ENCODE measurements at regions not wholly inside any gene's neighbourhood (a gene's known extent, or its start where the extent isn't known, plus 50 kb on each side); places are given as distances from the start of the nearest gene placed in this dataset.
"Not testable (repeated sequence)": the region's sequence is repeated elsewhere in the genome, so short reads cannot be mapped to it uniquely, and the experiment has no call there.

DNA sequence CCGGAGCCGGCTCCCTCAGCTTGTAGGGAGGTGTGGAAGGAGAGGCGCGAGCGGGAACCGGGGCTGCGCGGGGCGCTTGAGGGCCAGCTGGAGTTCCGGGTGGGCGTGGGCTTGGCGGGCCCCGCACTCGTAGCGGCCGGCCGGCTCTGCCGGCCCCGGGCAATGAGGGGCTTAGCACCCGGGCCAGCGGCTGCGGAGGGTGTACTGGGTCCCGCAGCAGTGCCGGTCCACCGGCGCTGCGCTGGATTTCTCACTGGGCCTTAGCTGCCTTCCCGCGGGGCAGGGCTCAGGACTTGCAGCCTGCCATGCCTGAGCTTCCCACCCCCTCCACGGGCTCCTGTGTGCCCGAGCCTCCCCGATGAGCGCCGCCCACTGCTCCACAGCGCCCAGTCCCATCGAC lies 404.3 kb downstream of the ZBBX start:
- not testable (repeated sequence) for DNase-seq

DNA sequence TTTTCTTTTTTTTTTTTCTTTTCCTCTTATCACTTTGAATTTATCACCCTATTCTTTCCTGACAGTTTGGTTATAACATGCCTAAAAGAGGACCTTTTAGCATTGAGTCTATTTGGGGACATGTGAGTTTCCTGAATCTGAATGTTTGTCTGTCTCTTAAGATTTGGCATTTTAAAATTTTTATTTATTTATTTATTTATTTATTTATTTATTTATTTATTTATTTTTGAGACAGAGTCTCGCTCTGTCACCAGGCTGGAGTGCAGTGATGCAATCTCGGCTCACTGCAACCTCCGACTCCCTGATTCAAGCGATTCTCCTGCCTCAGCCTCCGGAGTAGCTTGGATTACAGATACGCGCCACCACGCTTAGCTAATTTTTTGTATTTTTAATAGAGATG lies 412.4 kb downstream of the ZBBX start:
- DNase-seq: not testable (repeated sequence)

DNA sequence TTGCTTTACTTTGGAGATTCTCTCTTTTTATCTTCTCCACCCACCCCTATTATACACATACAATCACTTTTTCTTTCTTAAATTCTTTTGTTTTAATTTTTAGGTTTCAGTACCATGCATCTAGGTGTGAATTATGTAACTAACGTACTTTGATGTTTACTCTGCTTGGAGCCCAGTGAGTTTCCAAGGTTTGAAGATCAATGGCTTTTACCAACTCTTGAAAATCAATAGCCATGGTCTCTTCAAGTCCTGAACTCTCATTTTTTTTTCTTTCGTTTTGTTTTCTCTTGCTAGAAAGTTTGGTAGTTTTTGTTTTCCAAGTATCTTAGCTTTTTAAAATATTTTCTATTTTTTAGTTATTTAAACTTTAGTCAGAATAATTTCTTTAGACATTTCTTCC lies 417.2 kb downstream of the ZBBX start:
- no peak for DNase-seq

DNA sequence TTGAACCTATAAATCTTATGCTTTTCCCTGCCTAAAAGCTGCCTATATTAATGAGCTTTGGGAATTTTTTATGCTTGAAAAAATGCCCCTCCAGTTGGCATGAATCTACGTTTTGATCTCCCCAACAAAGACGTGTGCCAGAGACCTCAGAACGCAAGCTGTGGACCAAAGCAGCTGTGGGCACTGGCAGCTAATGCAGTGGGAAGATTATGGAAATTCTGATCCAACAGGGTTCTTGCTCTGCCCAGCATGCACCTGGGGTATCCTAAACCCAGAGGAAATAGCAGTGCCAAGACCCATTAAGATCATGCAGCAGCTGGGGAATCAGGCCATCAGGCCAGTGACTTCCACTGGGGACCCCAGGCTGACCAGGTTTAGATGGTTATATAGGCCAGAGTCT lies 423.0 kb downstream of the ZBBX start:
- DNase-seq: no peak

DNA sequence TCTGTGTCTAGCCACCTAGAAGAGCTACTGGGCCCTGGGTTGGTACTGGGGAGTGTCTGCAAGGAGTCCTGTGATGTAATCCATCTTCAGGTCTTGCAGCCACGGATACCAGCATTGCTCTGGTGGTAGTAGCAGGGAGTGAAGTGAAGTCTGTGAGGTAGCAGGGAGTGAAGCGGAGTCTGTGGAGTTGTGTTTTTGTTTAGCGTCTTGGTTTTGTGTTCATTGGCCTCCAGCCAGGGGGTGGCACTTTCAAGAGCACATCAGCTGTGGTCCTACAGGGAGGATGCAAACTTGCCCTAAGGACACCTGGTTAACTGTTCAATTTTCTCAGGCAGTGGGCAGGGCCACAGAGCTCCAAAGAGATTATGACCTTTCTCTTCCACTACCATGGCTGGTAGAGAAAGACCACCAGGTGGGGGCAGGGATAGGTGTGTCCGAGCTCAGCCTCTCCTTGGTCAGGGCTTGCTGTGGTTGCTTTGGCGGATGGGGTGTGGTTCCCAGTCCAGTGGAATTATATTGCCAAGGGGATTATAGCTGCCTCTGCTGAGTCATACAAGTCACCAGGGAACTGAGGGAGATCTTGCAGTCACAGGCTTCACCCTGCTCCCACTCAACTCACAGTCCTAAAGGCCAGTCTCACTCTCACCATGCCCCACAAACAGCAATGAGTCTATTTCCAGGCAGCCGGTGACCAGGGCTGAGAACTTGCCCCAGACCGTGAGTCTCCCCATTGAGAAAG lies 424.7 kb downstream of the ZBBX start:
- DNase-seq: no peak

DNA sequence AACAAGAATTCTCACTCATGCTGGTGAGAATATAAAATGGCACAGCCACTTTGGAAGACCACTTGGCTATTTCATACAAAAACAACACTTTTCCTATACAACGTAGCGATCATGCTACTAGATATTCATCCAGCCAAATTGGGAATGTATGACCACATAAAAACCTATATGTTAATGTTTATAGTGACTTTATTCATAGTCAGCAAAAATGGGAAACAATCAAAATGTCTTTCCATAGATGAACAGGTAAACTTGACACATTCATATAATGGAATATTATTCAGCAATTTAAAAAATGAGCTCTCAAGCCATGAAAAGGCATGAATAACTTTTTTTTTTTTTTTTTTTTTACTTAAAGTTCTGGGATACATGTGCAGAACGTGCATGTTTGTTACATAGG lies 445.2 kb downstream of the ZBBX start:
- DNase-seq: no peak

DNA sequence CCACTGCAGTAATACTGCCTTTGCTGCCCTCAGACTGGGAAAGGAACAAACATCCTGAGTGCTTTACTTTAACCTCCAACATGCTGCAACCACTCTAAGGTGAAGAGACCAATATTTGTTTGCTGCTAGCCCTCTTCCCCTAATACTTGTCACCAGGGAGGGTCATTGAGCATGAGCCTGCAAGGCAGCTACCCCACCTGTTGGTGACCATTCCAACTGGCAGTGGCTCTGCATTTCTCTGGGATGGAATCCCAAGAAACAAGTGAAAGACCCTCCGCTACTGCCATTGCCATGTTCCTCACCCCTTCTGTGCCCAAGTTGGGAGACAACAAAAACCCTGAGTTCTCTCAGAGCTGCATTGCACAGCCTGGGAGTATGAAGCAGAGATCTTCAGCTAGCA lies 462.7 kb downstream of the ZBBX start:
- no peak for DNase-seq

DNA sequence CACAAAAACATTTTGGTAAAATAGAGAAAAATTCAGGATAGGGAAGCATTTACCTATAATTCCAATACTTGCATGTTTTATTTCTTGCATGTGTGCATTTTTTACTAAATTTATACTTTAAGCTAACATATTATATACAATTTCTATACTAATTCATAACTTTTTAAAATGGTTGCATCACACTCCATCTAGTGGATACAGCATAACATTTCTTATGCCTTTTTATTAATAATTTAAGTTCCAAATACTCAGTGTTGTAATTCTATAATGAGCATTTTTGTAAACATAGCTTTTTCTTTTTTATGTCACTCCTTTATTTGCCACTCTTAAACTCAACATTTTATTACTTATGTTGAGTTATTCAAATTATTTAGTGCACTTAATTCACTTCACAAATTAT lies 477.7 kb downstream of the ZBBX start:
- no peak for DNase-seq

DNA sequence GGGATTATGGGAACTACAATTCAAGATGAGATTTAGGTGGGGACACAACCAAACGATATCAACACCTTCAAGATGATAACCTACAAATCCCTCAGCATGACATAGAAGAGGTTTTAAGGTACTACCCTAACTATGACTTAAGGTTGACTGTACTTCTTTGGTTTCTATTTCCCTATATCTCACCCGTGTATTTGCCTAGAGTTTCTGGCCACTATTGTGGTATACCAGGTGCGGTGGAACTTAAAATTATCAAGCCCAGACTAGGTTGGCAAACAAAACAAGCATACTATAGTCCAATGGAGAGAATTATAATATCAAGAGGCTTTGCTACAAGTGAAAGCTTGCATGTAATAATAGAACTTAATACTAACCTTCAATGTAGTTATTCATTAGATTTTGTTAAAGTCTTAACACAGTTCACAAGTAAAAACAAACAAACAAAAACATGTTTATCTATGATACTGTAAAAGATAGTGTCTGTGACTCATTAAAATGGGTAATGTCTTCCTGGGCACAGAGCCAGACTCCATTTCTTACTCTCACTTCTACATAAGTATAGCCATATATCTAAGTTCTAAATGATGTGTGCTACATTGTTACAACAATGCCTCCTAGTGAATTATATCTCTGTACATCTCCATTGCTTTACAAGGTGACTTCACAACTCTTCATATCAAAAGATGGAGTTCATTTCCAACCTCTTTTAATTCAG lies 479.1 kb downstream of the ZBBX start:
- peak; percentile 16 for DNase-seq

DNA sequence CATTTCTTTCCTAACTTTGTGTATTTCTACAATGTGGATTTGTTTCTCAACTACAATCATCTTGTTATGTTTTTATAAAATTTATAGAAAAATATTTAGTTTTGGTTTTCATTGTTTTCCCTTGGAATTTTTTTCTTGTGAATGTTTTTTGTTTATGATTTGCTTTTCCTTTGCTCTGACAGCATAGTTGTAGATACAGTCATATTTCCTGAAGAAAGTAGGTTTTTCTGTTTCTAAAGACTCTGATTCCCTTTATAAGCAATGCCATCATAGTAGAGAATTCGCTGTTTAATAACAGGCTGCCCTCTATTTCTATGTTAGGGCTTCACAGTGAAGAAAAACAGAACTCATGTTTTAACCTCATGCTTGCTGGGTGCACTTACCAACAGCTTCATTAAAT lies 482.3 kb downstream of the ZBBX start:
- no peak for DNase-seq

DNA sequence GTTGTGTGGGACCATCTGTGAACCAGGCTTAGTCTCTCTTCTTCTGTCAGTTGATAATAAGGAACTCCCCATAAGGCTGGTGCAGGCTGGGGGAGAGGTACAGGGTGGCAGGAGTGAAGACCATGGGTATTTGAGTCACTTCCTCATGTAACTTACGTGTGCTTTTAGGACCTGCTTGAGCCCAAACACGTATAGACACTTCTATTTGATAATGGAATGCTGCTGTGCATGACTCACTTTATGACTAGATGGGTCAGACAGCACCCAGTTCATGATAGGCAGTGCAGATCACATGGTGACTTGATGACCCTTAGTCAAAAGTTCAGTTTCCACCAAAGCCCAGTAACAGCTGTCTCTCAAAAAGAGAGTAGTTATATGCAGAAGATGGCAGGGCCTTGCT lies 490.9 kb downstream of the ZBBX start:
- DNase-seq: no peak

DNA sequence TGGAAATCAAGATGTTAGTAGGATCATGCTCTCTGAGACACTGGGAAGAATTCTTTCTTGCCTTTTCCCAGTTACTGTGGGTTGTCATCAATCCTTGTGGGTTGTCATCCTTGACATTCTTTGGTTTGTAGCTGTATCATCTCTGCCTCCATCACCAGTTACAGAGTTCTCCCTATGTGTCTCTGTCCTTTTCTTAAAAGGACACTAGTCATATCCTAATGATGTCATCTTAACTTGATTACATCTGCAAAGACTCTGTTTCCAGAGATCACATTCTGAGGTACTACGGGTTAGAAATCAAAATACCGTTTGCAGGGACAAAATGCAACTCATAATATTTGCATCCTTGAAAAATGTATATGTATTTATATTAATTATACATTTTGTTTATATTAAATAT lies 500.4 kb downstream of the ZBBX start:
- no peak for DNase-seq

DNA sequence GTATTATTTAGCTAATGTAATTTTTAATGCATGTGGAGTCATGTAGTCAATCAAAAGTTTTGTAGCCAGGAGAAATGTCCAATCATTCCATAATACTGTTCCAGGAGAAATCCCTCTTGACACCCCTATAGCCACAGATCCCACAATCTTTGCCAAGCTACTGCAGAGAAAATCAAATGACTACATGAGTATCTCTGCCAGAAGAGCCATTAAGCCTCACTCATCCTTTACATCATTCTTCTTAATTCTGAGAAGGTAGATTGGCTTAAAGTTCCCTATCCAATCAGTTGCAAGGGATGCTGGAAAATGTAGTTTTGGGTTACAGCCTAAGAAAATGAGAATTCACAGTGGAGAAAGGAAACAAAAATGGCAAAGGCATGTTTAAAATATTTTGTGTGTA lies 502.1 kb downstream of the ZBBX start:
- DNase-seq: no peak

DNA sequence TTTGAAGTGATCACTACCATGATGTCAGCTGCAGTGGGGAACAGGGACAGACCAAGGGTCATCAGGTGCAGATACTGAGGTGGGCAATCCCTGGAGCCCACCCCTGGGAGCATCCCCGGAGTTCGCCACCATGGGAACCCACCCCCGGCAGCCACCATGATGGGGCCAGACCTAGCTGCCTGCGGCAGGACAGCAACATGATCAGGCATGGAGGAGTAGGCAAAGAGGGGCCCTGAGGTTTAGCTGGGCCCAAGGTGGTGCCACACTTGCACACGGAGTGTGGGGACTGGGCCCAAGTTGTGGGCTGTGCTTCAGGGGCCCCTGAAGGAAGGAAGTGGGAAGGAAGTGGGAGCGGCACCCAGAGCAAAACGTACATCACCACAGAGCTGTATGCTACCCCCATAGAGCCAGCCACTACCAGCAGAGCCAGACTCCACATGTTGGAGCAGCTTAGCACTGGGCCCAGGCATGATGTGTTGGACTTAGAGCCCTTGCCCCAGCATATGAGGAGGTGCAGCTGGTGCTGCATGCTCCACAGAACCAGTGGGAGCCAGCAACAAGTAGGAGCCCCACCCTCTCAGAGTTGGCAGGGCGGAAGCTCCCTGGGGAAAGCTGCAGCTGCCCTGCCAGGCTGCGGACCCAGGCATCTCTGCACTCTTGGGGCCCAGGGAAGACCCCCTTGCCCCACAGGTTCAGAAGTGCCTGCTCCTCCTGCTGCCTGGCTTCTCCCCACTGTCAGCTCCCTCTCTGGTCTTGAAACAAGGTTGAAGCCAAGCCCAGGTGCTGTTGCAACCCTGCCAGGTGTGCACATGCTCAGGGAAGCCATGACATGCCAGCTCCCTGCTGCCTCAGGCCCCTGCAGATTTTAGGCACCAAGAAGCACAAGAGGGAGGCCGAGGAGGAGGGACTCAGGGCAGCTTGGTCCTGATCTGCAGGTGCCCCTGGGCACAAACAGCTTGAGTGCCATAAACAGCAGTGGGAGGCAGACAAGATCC lies 515.3 kb downstream of the ZBBX start:
- no peak for DNase-seq

DNA sequence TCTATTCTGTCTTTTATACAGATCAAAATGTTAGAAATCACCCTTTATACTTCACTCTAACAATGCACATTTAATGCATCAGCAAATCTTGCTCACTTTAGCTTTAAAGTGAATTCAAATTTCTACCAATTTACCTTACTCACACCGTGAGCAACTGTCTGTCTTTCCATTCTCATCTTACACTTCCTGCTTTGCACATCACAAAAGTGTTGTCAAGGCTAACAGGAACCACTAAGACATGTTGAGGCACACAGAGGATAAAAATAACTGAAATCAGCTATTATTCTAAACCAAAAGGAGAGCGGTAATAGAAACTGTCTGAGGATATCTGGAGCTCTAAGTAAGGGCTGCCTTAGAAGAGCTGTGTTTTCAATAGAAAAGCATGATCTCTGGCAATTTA lies 519.9 kb downstream of the ZBBX start:
- DNase-seq: no peak

DNA sequence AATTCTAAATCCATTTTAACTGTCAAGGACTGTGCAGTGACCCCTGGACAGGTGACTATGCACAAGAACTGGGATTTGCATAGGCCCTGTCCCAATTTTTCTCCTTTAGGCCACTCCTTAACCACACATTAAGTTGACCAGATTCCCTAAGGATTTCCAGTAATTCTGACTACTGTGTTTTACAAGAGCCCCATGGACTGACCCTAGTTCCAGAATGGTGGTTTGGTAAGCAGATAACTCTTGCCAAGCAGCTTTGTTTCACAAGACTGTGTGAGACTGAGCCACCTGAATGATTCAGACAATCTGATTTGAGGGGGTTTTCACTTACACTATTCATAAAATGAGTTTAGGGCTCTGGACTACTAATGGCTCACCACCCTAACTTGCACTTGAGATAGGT lies 535.8 kb downstream of the ZBBX start:
- DNase-seq: no peak

DNA sequence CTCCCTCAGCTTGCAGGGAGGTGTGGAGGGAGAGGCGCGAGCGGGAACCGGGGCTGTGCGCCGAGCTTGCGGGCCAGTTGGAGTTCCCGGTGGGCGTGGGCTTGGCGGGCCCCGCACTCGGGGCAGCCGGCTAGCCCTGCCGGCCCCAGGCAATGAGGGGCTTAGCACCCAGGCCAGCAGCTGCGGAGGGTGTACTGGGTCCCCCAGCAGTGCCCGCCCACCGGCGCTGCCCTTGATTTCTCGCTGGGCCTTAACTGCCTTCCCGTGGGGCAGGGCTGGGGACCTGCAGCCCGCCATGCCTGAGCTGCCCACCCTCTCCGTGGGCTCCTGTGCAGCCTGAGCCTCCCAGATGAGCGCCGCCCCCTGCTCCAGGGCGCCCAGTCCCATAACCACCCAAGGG lies 537.3 kb downstream of the ZBBX start:
- DNase-seq: not testable (repeated sequence)

DNA sequence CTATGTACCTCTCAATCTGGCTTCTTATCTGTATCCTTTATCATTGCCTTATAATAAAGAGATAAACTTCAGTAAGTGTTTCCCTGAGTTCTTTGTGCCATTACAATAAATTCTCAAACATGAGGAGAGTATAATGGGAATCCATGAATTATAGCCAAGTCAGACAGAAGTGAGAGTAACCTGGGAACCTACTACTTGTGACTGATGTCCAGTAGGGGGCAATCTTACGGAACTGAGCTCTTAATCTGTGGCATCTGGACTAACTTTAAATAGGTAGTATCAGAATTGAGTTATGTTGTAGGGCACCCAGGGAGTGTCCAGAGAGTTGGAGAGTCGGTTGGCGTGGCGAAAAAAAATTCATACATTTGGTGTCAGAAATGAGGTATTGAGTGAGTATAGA lies 542.6 kb downstream of the ZBBX start:
- DNase-seq: peak; percentile 59

DNA sequence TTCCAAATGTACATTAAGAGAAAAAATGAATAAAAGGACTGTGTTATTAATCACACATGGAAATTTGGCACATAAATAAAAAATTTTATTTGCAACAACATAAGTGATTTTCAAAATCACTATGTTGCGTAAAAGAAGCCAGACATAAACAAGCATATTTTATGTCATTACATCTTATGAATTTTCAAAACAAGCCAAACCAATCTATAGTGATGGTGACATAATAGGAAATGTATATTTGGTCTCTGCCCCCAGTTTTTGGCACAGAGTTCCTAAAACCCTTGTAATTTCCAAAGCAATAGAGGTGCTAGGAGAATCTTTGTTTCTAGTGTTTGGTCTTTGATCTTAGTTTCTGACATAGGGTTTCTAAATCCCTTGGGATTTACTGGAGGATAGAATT lies 543.3 kb downstream of the ZBBX start:
- DNase-seq: no peak

DNA sequence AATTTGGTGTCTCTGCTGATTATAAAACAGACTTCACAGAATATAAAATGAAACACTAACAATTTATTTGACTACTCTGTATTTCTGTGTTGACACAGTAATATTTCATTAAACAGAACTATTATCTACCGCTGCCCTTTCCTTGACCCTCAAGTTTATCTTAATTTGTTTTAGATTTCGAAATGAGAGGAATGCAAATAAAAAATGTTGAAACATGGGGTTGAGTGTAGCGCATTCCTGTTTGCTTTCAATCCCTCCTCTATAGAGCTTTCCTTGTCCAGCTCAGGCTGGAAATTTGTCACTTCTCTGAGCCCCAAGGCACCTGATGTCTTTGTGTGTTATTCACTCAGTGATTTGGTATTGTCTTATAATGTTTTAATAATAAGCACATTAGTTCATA lies 550.2 kb downstream of the ZBBX start:
- no peak for DNase-seq

DNA sequence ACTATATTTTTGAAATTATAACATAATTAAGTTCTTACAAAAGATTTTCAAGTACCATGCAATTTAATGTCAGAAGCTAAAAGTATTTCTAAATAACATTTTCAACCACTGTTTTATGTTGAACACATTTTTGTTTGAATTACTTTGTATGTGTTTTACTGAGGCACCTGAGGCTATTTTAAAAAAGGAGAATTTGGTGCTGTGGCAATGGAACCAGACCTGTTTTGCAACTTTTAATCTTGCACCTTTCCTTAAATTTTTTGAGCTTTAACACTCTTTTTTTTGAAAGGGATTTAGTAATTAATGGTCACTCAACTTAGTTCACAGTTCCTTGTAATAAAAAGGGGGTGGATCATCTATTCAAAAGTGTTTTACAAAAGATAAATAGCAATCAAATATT lies 561.6 kb downstream of the ZBBX start:
- no peak for DNase-seq

DNA sequence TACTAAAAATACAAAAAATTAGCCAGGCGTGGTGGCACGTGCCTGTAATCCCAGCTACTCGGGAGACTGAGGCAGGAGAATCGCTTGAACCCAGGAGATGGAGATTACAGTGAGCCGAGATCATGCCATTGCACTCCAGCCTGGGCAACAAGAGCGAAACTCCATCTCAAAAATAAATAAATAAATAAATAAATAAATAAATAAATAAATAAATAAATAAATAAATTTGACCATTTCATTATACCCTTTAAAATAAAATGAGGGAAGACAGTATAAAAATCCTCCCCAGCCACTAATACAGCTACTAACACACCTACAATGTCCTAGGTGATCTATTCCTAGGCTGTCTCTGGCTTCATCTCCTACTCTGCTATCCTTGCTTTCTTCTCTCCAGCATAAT lies 562.8 kb downstream of the ZBBX start:
- not testable (repeated sequence) for DNase-seq

DNA sequence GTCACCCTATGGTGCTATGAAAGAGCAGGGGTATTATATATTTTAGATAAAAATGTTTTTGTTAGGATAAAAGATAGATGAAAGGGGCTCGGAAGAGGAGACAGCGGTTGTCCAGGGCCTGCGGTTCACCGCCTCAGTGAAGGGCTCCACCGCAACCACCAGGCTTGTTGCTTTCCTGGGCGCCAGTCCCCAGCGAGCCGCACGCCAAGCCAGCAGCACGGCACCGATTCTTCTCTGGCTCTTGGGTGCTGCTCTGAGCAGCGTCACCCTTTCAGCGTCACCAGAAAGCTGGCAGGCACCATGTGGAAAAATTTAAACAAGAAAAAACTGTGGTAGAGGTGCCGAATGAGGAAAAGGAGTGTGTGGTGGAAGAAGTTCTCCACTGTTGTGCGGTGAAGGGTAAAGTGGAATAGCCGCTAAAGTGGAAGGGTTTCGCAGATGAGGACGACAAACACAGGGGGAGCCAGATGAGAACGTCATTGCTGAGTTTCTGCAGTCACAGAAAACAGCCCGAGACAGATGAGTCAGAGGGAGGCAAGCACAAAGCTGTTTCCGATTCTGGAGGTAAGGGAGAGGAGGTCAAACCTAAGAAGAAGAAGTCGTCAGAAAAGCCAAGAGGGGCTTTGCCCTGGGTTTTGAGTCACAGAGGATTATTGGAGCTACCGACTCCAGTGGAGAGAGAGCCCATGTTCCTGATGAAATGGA lies 569.2 kb downstream of the ZBBX start:
- no peak for DNase-seq

Measured in RPMI8226 (cell line).